Activated T-cell treated with anti-CD3 and anti-CD28 coated beads, Interleukin-2, amount 50 U/mL, for 72 hours (primary cell): ENCODE measurements at regions not wholly inside any gene's neighbourhood (a gene's known extent, or its start where the extent isn't known, plus 50 kb on each side); places are given as distances from the start of the nearest gene placed in this dataset.

ENCODE experiments used
- ATAC-seq, 2 donors: fragments of 150-1000 bp; cut with Tn5 transposase; replicated peaks in 1 of 2; 2 replicates each; pipeline ENCODE4 v1.10.0; 2021; ENCODE audit warnings: moderate library complexity in 2 of 2, mild to moderate bottlenecking in 1 of 2
- DNase-seq, 2 donors: peaks; one replicate each; pipeline ENCODE4 v3.0.0; 2021 to 2022; ENCODE audit warnings: mixed read lengths in 1 of 2
- H3K27ac Mint-ChIP-seq: one replicate; pipeline ENCODE4 v1.8.0; 2022; ENCODE audit warnings: mild to moderate bottlenecking, moderate library complexity, mixed read lengths
- H3K27me3 Mint-ChIP-seq: one replicate; pipeline ENCODE4 v1.8.0; 2022; ENCODE audit warnings: low read depth, mixed read lengths
- H3K36me3 Mint-ChIP-seq, 2 donors: one replicate each; pipeline ENCODE4 v1.8.0; 2022; ENCODE audit warnings: mixed read lengths in 2 of 2, mild to moderate bottlenecking in 1 of 2; ENCODE audit not compliant: insufficient read depth in 2 of 2
- H3K4me1 Mint-ChIP-seq: one replicate; pipeline ENCODE4 v1.8.0; 2022; ENCODE audit warnings: low read depth, mixed read lengths
- H3K4me3 Mint-ChIP-seq, 2 donors: one replicate each; pipeline ENCODE4 v1.8.0; 2022; ENCODE audit warnings: mild to moderate bottlenecking in 2 of 2, mixed read lengths in 2 of 2, moderate library complexity in 2 of 2
- H3K9me3 Mint-ChIP-seq, 2 donors: one replicate each; pipeline ENCODE4 v1.8.0; 2022; ENCODE audit warnings: mixed read lengths in 2 of 2

DNA sequence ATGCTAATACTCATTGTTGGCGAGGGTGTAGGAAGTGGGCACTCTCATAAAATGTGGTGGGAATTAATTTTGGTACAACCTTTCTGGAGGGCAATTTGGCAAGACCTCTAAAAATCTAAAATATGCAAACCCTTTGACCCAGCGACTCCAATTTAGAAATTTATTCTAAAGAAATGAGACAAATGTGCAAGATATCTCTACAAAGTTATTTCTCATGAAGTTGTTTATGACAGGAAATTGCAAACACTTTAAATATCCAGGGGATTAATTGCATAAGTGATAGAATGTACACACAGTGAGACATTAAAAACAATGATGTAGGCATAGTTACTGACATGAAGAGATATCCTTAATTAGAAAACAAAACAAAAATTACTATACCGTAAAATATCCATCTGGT lies 246.3 kb upstream of the MAP3K1 start:
- Mint-ChIP-seq H3K9me3 (peaks cover 0 to 4% of the 10 kb centered on the region in 2 donors), H3K4me1 (peaks cover 6% of the 10 kb centered on the region), H3K4me3 (no peak overlapping the region), H3K27me3 (no peaks in the 10 kb centered on the region), H3K27ac (no peak overlapping the region), H3K36me3 (peaks cover 0 to 3% of the 10 kb centered on the region in 2 donors)
- ATAC-seq (no peak), DNase-seq (no peak)

DNA sequence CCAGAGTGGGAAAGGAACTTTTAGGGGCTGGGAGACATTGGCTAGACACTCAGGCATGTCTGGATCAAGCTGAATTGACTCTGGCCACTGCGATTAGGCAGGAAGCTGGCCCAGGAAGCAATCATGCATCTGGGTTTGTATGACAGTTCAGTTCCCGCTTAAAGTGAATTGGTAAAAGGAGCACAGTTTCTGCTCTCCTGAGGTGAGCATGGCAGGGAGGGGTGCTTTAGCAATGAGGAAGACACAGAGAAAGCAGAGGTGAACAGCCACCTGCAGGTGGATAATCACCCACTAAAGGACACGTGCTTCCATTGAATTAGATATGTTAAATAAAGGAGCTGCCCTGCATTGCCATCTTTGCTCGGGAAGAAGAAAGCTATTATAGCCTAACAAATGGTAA lies 248.1 kb upstream of the MAP3K1 start:
- Mint-ChIP-seq H3K27ac (no peak overlapping the region), H3K4me1 (peaks cover 6% of the 10 kb centered on the region), H3K9me3 (no peaks in the 10 kb centered on the region), H3K27me3 (no peaks in the 10 kb centered on the region), H3K36me3 (no peaks in the 10 kb centered on the region), H3K4me3 (no peak overlapping the region)
- DNase-seq, result no peak
- no peak for ATAC-seq

DNA sequence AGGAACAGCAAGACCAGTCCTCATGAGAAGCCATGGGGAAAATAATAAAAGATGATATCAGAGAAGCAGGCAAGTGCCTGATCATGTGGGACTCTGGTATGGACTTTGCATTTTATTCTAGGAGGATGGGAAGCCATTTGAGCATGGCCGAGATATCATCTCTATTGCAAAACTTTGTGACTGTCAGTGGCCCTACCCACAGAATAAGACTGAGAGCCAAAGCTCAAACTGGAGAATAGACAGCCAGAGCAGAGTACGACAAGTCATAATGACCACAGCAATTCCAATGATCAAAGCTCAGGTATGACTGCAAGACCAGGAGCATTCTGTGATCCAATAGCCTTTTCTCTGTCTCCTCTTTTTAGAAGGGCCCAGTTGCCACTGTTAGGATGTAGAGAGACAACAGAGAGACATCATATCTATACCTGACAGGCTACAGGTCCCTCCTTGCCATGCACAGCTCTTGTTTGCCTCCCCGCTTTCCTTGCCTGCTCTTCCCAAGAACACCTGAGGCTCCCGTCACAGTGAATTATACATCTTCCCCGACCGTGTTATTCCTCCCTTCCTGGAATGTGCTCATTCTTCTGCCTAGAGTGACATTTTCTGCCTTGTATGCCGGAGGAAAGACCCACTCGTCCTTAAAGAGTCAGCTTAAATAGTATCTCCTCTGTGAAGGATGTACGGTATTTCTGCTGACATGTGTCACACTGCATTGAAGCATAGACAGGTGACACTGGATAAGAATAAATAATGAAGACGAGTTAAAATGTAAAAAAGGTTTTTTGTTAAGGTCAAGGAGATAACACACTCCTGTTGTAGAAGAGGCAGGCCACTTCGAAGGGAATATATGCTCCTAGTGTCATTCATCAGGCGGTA lies 248.7 kb upstream of the MAP3K1 start:
- no peaks in the 10 kb centered on the region for H3K9me3 Mint-ChIP-seq
- no peak overlapping the region for H3K27ac Mint-ChIP-seq
- DNase-seq (no peak), ATAC-seq (no peak)
- no peak overlapping the region for H3K4me3 Mint-ChIP-seq
- no peaks in the 10 kb centered on the region for H3K27me3 Mint-ChIP-seq
- peaks cover 6% of the 10 kb centered on the region for H3K4me1 Mint-ChIP-seq
- H3K36me3 Mint-ChIP-seq, result no peaks in the 10 kb centered on the region

DNA sequence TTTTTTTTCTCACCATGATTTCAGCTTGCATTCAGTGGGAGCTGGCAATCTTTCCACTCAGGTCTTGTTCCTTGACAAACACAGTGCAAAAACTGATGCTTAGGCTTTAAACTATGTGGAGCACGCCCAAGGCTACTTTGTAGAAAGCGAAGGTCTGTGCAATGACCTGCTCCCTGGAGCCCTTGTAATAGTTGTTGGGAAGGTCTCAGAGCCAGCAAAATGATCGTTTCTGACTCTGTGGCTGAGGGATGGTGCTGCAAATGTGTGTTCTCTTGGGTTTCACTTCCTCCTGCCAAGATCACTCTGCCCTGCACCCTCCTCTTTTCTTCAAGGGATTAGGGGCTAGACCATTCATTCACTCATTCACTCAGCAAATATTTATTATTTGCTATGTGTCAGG lies 249.7 kb upstream of the MAP3K1 start:
- no peaks in the 10 kb centered on the region for H3K9me3 Mint-ChIP-seq
- H3K27me3 Mint-ChIP-seq, result no peaks in the 10 kb centered on the region
- no peak for DNase-seq

DNA sequence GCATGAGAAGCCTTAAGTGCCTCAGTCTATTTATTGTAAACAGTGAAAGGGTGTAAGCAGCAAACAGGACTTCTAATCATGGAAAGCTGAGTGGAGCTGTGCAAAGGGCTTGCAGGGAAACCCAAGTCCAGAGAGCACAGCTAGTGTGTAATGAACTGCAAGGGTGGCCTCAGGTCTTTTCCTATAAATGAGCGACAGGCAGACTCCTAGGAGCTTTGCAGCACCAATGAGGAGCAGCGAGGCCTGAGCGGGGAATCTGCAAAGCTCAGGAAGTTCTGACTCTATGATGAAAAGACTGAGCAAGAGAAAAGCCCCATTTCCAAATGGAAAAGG lies 250.1 kb upstream of the MAP3K1 start:
- Mint-ChIP-seq H3K27ac (no peak overlapping the region), H3K4me1 (peaks cover 6% of the 10 kb centered on the region), H3K9me3 (peaks cover under 1 to 2% of the 10 kb centered on the region in 2 donors), H3K27me3 (no peaks in the 10 kb centered on the region), H3K4me3 (no peak overlapping the region), H3K36me3 (peaks cover 0 to under 1% of the 10 kb centered on the region in 2 donors)
- no peak for ATAC-seq
- DNase-seq, result no peak

More for the DNA sequence above, 249.7 kb upstream of the MAP3K1 start:
- peaks cover 6% of the 10 kb centered on the region for H3K4me1 Mint-ChIP-seq
- H3K4me3 Mint-ChIP-seq, result no peak overlapping the region
- no peaks in the 10 kb centered on the region for H3K36me3 Mint-ChIP-seq
- no peak for ATAC-seq
- H3K27ac Mint-ChIP-seq, result no peak overlapping the region

DNA sequence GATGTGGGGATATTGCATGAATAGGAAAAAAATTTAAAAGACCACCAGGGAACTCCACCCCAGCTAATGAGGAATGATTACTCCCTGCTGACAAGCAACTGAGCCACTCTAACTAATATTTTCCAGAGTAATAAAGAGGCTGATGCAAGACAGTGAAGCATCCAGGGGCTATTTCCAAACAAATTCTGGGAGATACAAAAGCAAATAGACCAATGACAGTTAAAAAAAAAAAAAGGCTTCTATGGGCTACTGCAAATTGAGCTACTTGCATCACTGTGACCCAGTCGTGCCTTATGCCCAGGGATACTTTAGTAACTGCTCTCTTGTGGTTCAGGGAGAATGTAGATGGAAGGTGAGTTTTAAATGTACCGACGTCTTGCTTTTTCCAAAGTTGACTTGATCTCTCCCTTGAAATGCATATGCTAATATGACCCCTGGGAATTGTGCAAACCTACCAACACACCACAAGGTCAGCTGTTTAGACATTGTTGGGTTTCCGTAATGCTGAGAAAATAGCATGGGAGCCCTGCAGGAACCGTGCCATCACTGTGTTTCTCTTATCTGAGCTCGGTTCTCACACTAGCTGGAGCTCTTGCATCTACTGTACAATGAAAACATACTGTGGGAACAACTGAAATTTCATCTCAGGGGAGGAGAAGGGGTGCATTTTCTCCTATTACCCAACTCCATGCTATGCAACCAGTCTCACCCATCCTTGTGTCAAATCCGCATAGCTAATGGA lies 250.6 kb upstream of the MAP3K1 start:
- ATAC-seq, result no peak
- peaks cover 1 to 2% of the 10 kb centered on the region in 2 donors for H3K9me3 Mint-ChIP-seq

DNA sequence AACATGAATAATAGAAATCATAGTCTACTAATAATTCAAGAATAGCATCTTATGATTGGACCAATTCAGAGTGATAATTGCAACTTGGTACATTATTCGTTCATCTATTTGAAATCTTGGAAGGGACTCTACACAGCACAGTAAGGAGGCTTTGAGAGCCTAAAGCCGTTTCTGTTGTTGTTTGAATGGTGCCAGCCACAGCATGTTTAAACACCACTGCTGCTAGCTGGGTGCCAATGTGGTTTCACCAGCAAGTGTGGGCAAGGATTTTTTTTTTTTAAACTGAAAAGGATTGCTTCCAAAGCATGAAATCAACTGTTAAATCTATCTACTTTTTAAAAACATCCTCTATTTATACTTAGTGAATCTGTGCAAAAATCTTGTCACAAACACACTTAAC lies 253.9 kb upstream of the MAP3K1 start:
- H3K4me1 Mint-ChIP-seq, result peaks cover 6% of the 10 kb centered on the region
- no peak overlapping the region for H3K4me3 Mint-ChIP-seq
- no peak for ATAC-seq
- peaks cover 0 to 1% of the 10 kb centered on the region in 2 donors for H3K36me3 Mint-ChIP-seq
- DNase-seq, result no peak
- H3K27me3 Mint-ChIP-seq, result no peaks in the 10 kb centered on the region
- peaks cover 1 to 2% of the 10 kb centered on the region in 2 donors for H3K9me3 Mint-ChIP-seq
- no peak overlapping the region for H3K27ac Mint-ChIP-seq

More for the DNA sequence above, 250.6 kb upstream of the MAP3K1 start:
- Mint-ChIP-seq H3K4me1 (peaks cover 6% of the 10 kb centered on the region), H3K4me3 (no peak overlapping the region), H3K27me3 (no peaks in the 10 kb centered on the region), H3K36me3 (peaks cover 0 to 1% of the 10 kb centered on the region in 2 donors), H3K27ac (no peak overlapping the region)
- DNase-seq, result no peak

DNA sequence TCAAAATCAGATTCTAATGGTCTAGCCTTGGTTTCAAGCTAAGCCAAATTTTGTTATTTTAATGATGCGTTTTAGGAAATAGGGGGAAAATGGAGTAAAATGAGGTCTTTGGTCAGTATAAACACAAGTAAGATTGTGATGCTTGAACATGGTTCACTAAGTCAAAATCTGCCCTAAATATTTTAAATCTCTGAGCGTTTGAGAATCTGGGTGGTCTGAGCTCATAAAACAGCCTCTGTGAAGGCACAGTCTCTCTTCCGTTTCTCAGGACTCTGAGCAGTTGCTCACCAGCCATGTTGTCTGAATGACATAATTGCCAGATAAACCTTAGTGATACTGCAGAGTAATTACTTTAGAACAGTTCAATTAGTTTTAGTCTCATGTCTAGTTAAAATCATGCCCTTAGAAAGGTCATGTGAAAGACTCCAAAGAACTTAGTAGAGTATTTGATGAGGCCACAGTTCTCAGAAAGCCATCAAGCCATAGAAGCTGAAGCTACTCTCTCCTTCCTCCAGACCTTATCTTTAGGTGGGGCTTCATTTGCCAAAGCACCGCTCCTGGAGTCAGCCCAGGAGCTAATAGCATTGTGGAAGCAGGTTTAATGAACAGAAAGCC lies 257.1 kb upstream of the MAP3K1 start:
- ATAC-seq, result no peak

DNA sequence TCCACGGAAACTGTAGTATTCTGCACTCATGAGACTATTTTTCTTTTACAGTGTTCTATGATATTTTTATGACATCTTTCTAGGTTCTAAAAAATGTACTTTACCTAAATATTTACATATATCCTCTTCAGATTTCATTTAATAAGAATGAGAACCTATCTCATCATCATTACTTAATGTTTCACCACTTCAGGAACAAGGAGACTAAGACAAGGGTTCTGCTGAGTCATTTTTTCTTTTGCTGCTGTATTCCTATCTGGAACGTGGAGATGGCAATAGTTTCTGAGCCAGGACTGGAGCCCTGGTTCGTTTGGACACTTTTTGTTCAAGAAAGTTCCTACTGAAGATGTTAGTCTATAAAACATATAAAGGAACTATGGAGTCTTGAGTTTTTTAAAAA lies 258.2 kb upstream of the MAP3K1 start:
- H3K27me3 Mint-ChIP-seq, result no peaks in the 10 kb centered on the region
- DNase-seq (no peak), ATAC-seq (no peak)
- peaks cover 0 to 1% of the 10 kb centered on the region in 2 donors for H3K36me3 Mint-ChIP-seq
- no peaks in the 10 kb centered on the region for H3K4me1 Mint-ChIP-seq
- peaks cover 1 to 2% of the 10 kb centered on the region in 2 donors for H3K9me3 Mint-ChIP-seq
- H3K27ac Mint-ChIP-seq, result no peak overlapping the region
- no peak overlapping the region for H3K4me3 Mint-ChIP-seq

More for the DNA sequence above, 257.1 kb upstream of the MAP3K1 start:
- no peaks in the 10 kb centered on the region for H3K27me3 Mint-ChIP-seq
- peaks cover 0 to 1% of the 10 kb centered on the region in 2 donors for H3K36me3 Mint-ChIP-seq
- H3K4me1 Mint-ChIP-seq, result no peaks in the 10 kb centered on the region
- H3K9me3 Mint-ChIP-seq, result peaks cover 1 to 2% of the 10 kb centered on the region in 2 donors
- no peak overlapping the region for H3K4me3 Mint-ChIP-seq
- DNase-seq, result no peak
- no peak overlapping the region for H3K27ac Mint-ChIP-seq

DNA sequence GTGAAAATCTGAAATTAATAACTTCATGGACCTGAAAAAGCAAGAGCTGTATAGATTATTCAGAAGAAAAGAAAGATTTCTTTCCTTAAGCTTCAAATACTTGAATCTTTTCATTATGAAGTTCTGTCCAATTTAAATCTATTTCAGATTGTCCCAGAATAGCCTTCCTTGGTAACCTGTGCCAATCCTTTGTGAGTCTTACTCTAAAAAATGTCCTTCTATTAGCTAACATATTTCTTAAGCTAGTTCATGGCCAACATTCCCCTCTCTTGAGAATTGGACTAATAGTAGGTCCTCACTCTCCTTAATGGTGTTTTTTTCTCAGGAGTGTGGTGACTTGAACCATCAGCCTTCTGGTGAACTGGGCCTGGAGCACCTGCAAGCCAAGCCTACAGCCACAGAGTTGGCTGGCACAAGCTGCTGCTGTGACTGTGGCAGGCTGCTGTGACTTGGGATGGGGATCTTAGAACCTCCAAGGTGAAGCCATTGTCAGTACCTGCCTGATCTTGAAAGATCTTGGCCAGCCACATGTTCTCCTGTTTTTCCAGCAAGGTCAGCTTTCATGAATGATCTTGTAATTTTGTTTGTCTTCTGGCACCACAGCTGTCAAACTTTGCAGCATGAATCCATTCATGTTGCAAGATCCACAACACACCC lies 262.6 kb upstream of the MAP3K1 start:
- peaks cover 0 to 2% of the 10 kb centered on the region in 2 donors for H3K9me3 Mint-ChIP-seq
- DNase-seq (no peak), ATAC-seq (no peak)
- H3K27ac Mint-ChIP-seq, result no peak overlapping the region
- no peak overlapping the region for H3K4me3 Mint-ChIP-seq
- no peaks in the 10 kb centered on the region for H3K27me3 Mint-ChIP-seq
- no peaks in the 10 kb centered on the region for H3K4me1 Mint-ChIP-seq
- H3K36me3 Mint-ChIP-seq, result no peaks in the 10 kb centered on the region

DNA sequence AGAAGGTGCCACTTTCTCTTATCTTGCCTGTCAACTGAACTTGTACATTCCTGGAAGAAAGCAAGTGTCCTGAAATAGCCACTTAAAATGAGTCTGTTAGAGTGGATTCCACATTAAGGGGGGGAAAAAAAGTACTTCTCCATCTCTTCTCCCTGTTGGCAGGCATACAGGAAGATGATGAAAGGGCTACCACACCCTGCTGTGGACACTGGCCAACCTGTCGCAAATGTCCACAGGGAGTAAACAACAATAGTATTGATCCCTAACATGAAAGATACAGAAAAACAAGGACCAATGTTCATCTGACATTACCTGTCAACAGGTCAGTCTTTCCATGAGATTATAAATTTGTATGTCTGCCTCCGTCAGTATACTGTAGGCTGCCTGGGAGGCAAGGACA lies 265.1 kb upstream of the MAP3K1 start:
- Mint-ChIP-seq H3K4me3 (no peak overlapping the region), H3K27ac (no peak overlapping the region), H3K9me3 (peaks cover 0 to 2% of the 10 kb centered on the region in 2 donors), H3K36me3 (no peaks in the 10 kb centered on the region), H3K27me3 (no peaks in the 10 kb centered on the region), H3K4me1 (no peaks in the 10 kb centered on the region)
- no peak for DNase-seq
- no peak for ATAC-seq

DNA sequence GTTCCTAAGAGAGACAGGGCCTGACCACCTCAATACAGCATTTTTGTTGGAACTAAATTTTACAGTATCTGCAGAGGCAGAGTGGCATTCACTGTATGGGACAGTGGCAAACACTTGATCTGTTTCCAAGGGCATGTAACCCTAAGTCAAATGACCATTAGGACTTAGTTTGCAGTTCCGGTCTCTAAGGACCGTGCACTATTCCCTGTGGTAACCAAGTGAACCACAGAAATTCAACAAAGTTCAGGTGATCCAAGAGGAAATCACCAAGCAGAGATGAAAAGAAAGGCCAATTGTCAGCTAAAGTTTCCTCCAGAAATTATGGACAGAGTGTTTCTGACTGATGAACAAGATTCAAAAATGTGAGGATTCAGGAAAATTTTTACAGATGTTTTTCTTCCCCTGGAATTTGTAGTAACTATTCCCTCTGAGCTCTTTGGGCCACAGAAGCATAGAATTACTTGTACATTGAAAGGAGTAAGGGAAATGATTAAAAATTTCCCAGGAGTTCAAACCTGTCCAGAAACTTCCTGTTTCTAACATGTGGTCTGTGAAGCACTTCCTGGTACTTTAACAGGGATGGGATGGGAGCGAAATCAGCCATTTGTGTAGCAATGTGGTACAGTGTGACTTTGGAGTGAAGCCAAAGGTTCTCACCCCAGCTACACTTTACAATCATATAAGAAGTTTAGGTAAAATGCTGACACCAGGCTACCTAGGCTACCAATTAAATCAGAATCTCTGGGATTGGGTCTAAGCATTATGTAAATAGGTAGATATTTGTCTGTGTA lies 266.1 kb upstream of the MAP3K1 start:
- no peaks in the 10 kb centered on the region for H3K36me3 Mint-ChIP-seq
- peaks cover 0 to 2% of the 10 kb centered on the region in 2 donors for H3K9me3 Mint-ChIP-seq
- ATAC-seq, result no peak
- no peak for DNase-seq
- no peaks in the 10 kb centered on the region for H3K4me1 Mint-ChIP-seq
- H3K27ac Mint-ChIP-seq, result no peak overlapping the region
- no peaks in the 10 kb centered on the region for H3K27me3 Mint-ChIP-seq
- no peak overlapping the region for H3K4me3 Mint-ChIP-seq
